Trophoblast cell (in vitro differentiated cells and primary cell): ENCODE measurements at regions not wholly inside any gene's neighbourhood (a gene's known extent, or its start where the extent isn't known, plus 50 kb on each side); places are given as distances from the start of the nearest gene placed in this dataset.

Experiments used
- DNase-seq, 2 donors: peaks; one replicate each; pipeline ENCODE4 v3.0.0-alpha.2; 2016
- H2AFZ ChIP-seq: 2 replicates; pipeline ENCODE4 v1.6.1; 2013; ENCODE audit warnings: low read length, moderate library complexity, mild to moderate bottlenecking; ENCODE audit not compliant: insufficient read depth, poor library complexity
- H2AK5ac ChIP-seq: 2 replicates; pipeline ENCODE4 v1.6.1; 2013; ENCODE audit warnings: mild to moderate bottlenecking, low read length
- H2BK120ac ChIP-seq: 2 replicates; pipeline ENCODE4 v1.6.1; 2013; ENCODE audit warnings: low read length, mild to moderate bottlenecking, moderate library complexity; ENCODE audit not compliant: insufficient read depth, poor library complexity
- H2BK12ac ChIP-seq: 2 replicates; pipeline ENCODE4 v1.6.1; 2013; ENCODE audit warnings: mild to moderate bottlenecking, low read length, moderate library complexity
- H2BK5ac ChIP-seq: 2 replicates; pipeline ENCODE4 v1.6.1; 2013; ENCODE audit warnings: low read length, low read depth, moderate library complexity, mild to moderate bottlenecking; ENCODE audit not compliant: poor library complexity
- H3K14ac ChIP-seq: 2 replicates; pipeline ENCODE4 v1.6.1; 2013; ENCODE audit warnings: mild to moderate bottlenecking, low read length
- H3K18ac ChIP-seq: 2 replicates; pipeline ENCODE4 v1.6.1; 2013; ENCODE audit warnings: mild to moderate bottlenecking, low read length
- H3K23ac ChIP-seq: 2 replicates; pipeline ENCODE4 v1.6.1; 2013; ENCODE audit warnings: low read length
- H3K27ac ChIP-seq: 2 replicates; pipeline ENCODE4 v1.5.1; 2013; ENCODE audit warnings: low read depth, mild to moderate bottlenecking, inconsistent platforms, low read length, moderate library complexity
- H3K27me3 ChIP-seq: 2 replicates; pipeline ENCODE4 v1.6.1; 2013; ENCODE audit warnings: inconsistent platforms, mild to moderate bottlenecking, low read length, moderate library complexity; ENCODE audit not compliant: insufficient read depth
- H3K36me3 ChIP-seq, 2 experiments: 1 replicate in 1 of 2; 2 replicates in 1 of 2; pipeline ENCODE4 v1.6.1; 2013; ENCODE audit warnings: low read length in 2 of 2, mild to moderate bottlenecking in 2 of 2, moderate library complexity in 1 of 2; ENCODE audit not compliant: insufficient read depth in 2 of 2, control insufficient read depth in 1 of 2
- H3K4ac ChIP-seq: 2 replicates; pipeline ENCODE4 v1.6.1; 2013; ENCODE audit warnings: low read depth, mild to moderate bottlenecking, low read length, moderate library complexity
- H3K4me1 ChIP-seq, 2 experiments: 1 replicate in 1 of 2; 2 replicates in 1 of 2; pipeline ENCODE4 v1.6.1; 2013; ENCODE audit warnings: low read length in 2 of 2, mild to moderate bottlenecking in 2 of 2, moderate library complexity in 1 of 2; ENCODE audit not compliant: insufficient read depth in 2 of 2, control insufficient read depth in 1 of 2
- H3K4me2 ChIP-seq: 2 replicates; pipeline ENCODE4 v1.6.1; 2013; ENCODE audit warnings: inconsistent platforms, mild to moderate bottlenecking, low read length, moderate library complexity
- H3K4me3 ChIP-seq: 2 replicates; pipeline ENCODE4 v1.5.1; 2013; ENCODE audit warnings: mild to moderate bottlenecking, low read depth, low read length, inconsistent platforms
- H3K79me1 ChIP-seq: one replicate; pipeline ENCODE4 v1.6.1; 2013; ENCODE audit warnings: low read length
- H3K79me2 ChIP-seq: 2 replicates; pipeline ENCODE4 v1.6.1; 2013; ENCODE audit warnings: low read length, mild to moderate bottlenecking; ENCODE audit not compliant: control insufficient read depth, insufficient read depth, poor library complexity
- H3K9ac ChIP-seq: 2 replicates; pipeline ENCODE4 v1.6.1; 2013; ENCODE audit warnings: mild to moderate bottlenecking, low read length
- H3K9me3 ChIP-seq: 2 replicates; pipeline ENCODE4 v1.6.1; 2013; ENCODE audit warnings: low read depth, mild to moderate bottlenecking, control low read depth, inconsistent platforms, low read length; ENCODE audit not compliant: insufficient read depth
- H4K12ac ChIP-seq: 2 replicates; pipeline ENCODE4 v1.6.1; 2013; ENCODE audit warnings: low read depth, mild to moderate bottlenecking, low read length, moderate library complexity
- H4K8ac ChIP-seq: 2 replicates; pipeline ENCODE4 v1.6.1; 2013; ENCODE audit warnings: low read depth, mild to moderate bottlenecking, low read length, moderate library complexity
- H4K91ac ChIP-seq: one replicate; pipeline ENCODE4 v1.6.1; 2013; ENCODE audit warnings: low read depth, mild to moderate bottlenecking, low read length, moderate library complexity
- WGBS: extraction: QIAGEN DNeasy Blood & Tissue Kit; methylation state at CpG from one replicate; pipeline ENCODE4 v1.1.7; 2013; ENCODE audit warnings: missing lambda C conversion rate; ENCODE audit not compliant: insufficient read length, insufficient coverage; ENCODE audit errors: extremely low coverage; 5-methylcytosine and 5-hydroxymethylcytosine counted together

GRCh38 chr6:1045239-1045638, 266.7 kb upstream of the FOXQ1 start:
- H2AK5ac ChIP-seq = no peak overlapping the region
- H3K36me3 ChIP-seq = no peaks in the 10 kb centered on the region

GRCh38 chr6:1044040-1044836, 267.7 kb upstream of the FOXQ1 start:
- Histone ChIP-seq H3K18ac (no peak overlapping the region), H2AK5ac (no peak overlapping the region), H2BK12ac (no peak overlapping the region), H4K12ac (no peak overlapping the region), H3K4me3 (no peak overlapping the region), H3K23ac (no peak overlapping the region), H2AFZ (no peak overlapping the region), H4K8ac (no peak overlapping the region), H3K4me2 (no peak overlapping the region), H4K91ac (no peak overlapping the region), H2BK120ac (no peak overlapping the region), H3K27me3 (no peaks in the 10 kb centered on the region), H3K4ac (no peak overlapping the region), H3K9ac (no peak overlapping the region), H3K4me1 (no peaks in the 10 kb centered on the region), H3K79me1 (no peaks in the 10 kb centered on the region), H3K79me2 (no peaks in the 10 kb centered on the region), H3K14ac (no peak overlapping the region), H3K36me3 (no peaks in the 10 kb centered on the region), H3K9me3 (peaks cover 2% of the 10 kb centered on the region), H3K27ac (no peak overlapping the region), H2BK5ac (no peak overlapping the region)
- WGBS = no CpG with 5 or more reads among the region's 7 CpGs
- no peak for DNase-seq

More at GRCh38 chr6:1045239-1045638, 266.7 kb upstream of the FOXQ1 start:
- Histone ChIP-seq H4K91ac (no peak overlapping the region), H3K18ac (no peak overlapping the region), H2BK5ac (no peak overlapping the region), H3K4ac (no peak overlapping the region), H3K23ac (no peak overlapping the region), H3K27ac (no peak overlapping the region), H4K12ac (no peak overlapping the region), H3K4me2 (no peak overlapping the region), H3K79me2 (no peaks in the 10 kb centered on the region), H2BK12ac (no peak overlapping the region), H4K8ac (no peak overlapping the region), H3K4me1 (peaks cover 0 to 2% of the 10 kb centered on the region in 2 experiments), H2BK120ac (no peak overlapping the region), H3K4me3 (no peak overlapping the region), H2AFZ (no peak overlapping the region), H3K14ac (no peak overlapping the region), H3K27me3 (no peaks in the 10 kb centered on the region), H3K9me3 (peaks cover 2% of the 10 kb centered on the region), H3K9ac (no peak overlapping the region), H3K79me1 (no peaks in the 10 kb centered on the region)
- no CpG with 5 or more reads among the region's 2 CpGs for WGBS
- no peak for DNase-seq

- no peaks in the 10 kb centered on the region for H3K27me3 ChIP-seq
- no peak overlapping the region for H4K8ac ChIP-seq
- no peak overlapping the region for H2AFZ ChIP-seq
- no peaks in the 10 kb centered on the region for H3K79me2 ChIP-seq
- H2AK5ac ChIP-seq = no peak overlapping the region
- no peak overlapping the region for H2BK120ac ChIP-seq
- no peak overlapping the region for H2BK12ac ChIP-seq
- no peak overlapping the region for H3K9ac ChIP-seq
- H3K23ac ChIP-seq = no peak overlapping the region
- H4K12ac ChIP-seq = no peak overlapping the region
- H3K9me3 ChIP-seq = peaks cover 2% of the 10 kb centered on the region
- no peak overlapping the region for H3K4me3 ChIP-seq
- no CpG with 5 or more reads among the region's 8 CpGs for WGBS
- no peak overlapping the region for H3K4ac ChIP-seq
- no peak for DNase-seq
- H3K36me3 ChIP-seq = no peaks in the 10 kb centered on the region
- no peaks in the 10 kb centered on the region for H3K4me1 ChIP-seq
- H3K27ac ChIP-seq = no peak overlapping the region
- no peak overlapping the region for H3K14ac ChIP-seq
- no peak overlapping the region for H2BK5ac ChIP-seq
- H3K18ac ChIP-seq = no peak overlapping the region
- no peaks in the 10 kb centered on the region for H3K79me1 ChIP-seq
- no peak overlapping the region for H4K91ac ChIP-seq
- no peak overlapping the region for H3K4me2 ChIP-seq
Observed at GRCh38 chr6:1043458-1043836, 268.5 kb upstream of the FOXQ1 start.

- Histone ChIP-seq H3K79me1 (no peaks in the 10 kb centered on the region), H2BK5ac (no peak overlapping the region), H4K8ac (no peak overlapping the region), H4K91ac (no peak overlapping the region), H3K23ac (no peak overlapping the region), H2AFZ (no peak overlapping the region), H2AK5ac (no peak overlapping the region), H3K27me3 (no peaks in the 10 kb centered on the region), H3K4me3 (no peak overlapping the region), H3K36me3 (no peaks in the 10 kb centered on the region), H3K4me2 (no peak overlapping the region), H3K4me1 (no peaks in the 10 kb centered on the region), H3K9me3 (peaks cover 2% of the 10 kb centered on the region), H3K18ac (no peak overlapping the region), H2BK120ac (no peak overlapping the region), H3K4ac (no peak overlapping the region), H4K12ac (no peak overlapping the region), H3K27ac (no peak overlapping the region), H3K79me2 (no peaks in the 10 kb centered on the region), H2BK12ac (no peak overlapping the region), H3K9ac (no peak overlapping the region), H3K14ac (no peak overlapping the region)
- no peak for DNase-seq
- no CpG with 5 or more reads among the region's 15 CpGs for WGBS
Observed at GRCh38 chr6:1042583-1043457, 269.1 kb upstream of the FOXQ1 start.
